ENCODE measurements at regions not wholly inside any gene's neighbourhood (a gene's known extent, or its start where the extent isn't known, plus 50 kb on each side); places are given as distances from the start of the nearest gene placed in this dataset.

- no peak for DNase-seq
These were observed 133.2 kb upstream of the GULP1 start for GRCh38 chr2:188158337-188159100.

GRCh38 chr2:188159484-188159883 is 132.2 kb upstream of the GULP1 start:
- no peak for DNase-seq

DNA sequence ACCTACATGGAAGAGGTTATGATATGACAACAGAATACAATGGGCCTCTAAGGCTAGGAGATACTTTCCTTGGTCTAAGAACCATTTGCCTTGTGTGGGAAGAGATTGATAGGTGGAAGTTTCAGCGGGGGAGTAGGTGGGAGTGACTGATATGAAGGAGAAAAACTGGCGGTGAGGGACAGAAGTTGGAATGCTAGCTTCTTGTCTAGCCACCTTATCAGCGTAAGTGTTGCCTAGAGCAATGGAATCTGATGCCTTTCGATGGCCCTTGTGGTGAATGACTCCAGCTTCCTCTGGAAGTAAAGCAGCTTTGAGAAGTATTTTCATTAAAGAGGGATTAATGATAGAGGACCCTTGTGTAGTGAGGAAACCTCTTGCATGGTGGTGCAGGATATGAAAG is 121.3 kb upstream of the GULP1 start:
- DNase-seq: no peak

DNA sequence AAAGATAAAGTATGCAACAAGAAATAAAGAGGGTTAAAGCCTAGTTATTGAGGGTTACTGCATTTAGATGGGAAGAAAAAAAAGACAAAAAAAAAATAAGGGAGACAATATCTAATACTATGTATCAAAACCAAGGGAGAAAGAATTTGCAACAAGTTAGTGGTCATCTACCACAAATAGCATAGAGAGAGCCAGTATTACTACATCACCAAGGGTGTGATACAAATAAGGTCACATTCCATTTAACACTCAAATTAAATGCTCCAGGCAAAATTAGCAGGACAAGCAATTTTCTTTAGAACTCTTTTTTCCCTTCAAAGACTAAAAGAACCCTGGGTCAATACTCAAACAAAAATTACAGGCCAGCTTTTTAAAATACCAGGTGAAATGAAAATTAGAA is 115.1 kb upstream of the GULP1 start:
- DNase-seq: no peak

GRCh38 chr2:188181067-188181838 is 110.4 kb upstream of the GULP1 start:
- no peak for DNase-seq

GRCh38 chr2:188181884-188182283 is 109.8 kb upstream of the GULP1 start:
- DNase-seq: no peak

DNA sequence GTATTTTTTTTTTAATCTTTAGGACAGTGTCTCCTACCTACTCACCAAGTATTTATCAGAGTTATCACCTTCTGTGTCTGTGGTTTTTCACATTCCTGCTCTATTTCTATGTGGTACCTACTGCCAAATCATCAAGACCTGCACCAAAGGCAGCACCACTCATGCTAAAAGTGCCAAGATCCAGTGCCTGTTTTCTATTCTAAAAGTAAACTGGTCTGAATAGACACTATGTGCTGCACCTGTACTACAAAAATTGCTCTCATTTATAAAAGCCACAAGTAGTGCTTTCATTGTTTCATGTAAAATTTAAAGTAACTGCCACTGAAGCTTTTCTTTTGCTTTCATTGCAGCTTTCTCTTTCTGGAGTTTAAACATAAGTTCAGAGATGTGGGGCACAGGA is 103.9 kb upstream of the GULP1 start:
- no peak for DNase-seq

DNA sequence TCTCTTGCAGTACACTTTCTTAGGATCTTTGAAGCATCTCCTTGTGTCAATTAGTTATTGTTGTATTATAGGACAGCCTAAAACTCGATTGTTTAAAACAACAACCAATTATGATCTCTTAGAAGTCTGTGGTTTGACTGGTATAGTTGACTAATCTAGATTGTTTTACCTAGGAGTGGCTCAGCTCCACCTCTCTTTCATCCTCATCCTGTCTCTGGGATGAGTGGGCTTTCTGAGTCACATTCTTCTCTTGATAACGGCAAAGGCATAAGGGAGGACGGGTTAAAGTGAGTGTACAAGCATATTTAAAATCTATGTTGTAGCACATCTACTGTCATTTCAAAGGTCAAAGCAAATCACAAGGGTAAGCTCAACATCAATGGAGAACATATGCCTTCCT is 102.3 kb upstream of the GULP1 start:
- DNase-seq: no peak

- no peak for DNase-seq
These were observed 98.4 kb upstream of the GULP1 start for GRCh38 chr2:188193230-188193629.

- peak in 1 of 2 donors; percentile 4 for DNase-seq
These were observed 95.2 kb upstream of the GULP1 start for GRCh38 chr2:188196343-188197008.

DNA sequence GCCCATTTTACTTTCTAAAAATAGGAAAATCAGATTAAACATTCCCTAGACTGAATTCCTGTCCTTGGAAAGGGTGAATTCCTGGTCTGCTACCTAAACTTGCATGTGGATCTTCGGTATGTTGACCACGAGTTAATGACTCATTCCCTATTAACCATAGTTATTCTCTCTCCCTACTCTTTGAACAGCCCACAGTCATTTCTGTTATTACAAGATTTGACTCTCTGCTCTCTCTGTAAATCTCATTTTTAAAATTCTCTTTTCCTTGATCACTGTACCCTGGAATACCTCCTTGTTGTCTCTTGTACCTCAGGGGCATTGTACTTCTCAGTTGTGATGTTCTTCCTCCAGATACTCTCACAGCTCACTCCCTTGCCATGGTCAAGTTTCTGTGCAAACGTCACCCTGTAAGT is 92.0 kb upstream of the GULP1 start:
- DNase-seq: no peak

DNA sequence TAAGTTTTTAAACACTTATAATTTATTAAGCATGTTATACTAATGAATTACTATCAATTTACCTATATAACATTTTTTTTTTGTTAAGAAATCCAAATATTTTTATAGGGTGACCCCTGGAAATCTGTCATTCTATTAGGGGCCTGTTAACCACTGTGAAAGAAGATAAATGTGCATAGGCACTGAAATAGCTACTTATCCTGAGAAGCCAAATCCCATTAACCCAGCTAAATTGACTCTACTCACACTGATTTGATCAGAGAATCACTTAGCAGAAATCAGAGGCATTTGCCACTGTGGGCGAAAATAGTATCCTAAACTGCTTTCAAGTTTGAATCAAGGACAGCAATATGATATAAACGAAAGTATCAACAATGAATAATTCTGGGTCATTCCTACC is 90.0 kb upstream of the GULP1 start:
- no peak for DNase-seq

- DNase-seq: no peak
These were observed 88.9 kb upstream of the GULP1 start for GRCh38 chr2:188202777-188203176.

DNA sequence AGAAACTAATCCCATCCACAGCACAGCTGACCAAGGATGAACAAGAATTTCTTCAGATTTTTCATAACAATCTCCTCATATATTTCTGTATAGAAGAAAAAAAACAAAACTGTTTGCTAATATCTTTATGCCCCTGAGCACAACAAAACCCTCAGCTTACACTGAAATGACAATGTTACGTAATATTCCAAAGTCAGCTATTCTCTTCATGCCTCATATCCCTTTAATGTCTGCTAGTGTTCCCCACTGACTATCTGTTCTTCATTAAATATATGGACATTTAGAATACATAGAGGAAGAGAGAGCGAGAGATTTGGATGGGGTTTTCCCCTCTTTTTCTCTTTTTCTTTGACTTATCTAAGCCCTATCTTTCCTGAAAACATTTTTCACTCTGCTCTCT is 87.9 kb upstream of the GULP1 start:
- no peak for DNase-seq

DNA sequence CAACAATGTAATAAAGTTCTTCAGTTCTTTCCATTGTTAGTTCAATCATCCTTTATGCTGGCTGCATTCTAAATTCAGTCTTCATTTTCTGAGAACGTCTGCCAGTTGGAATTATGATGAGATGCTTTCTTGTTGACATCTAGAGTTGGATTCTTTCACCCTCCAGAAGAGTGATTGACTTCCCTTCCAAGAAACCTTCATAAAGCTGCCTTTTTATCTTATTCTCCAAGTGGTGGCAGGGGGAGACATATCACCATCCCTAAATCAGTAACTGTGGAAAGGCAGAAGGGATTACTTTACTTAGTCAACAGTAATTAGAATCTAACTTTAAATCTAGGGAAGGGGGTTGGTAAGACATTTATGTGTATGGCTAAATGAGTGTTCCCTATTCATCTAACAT is 86.8 kb upstream of the GULP1 start:
- no peak for DNase-seq

- DNase-seq: no peak
These were observed 84.1 kb upstream of the GULP1 start for GRCh38 chr2:188207554-188207953.

- DNase-seq: no peak
These were observed 82.5 kb upstream of the GULP1 start for GRCh38 chr2:188209218-188209617.

DNA sequence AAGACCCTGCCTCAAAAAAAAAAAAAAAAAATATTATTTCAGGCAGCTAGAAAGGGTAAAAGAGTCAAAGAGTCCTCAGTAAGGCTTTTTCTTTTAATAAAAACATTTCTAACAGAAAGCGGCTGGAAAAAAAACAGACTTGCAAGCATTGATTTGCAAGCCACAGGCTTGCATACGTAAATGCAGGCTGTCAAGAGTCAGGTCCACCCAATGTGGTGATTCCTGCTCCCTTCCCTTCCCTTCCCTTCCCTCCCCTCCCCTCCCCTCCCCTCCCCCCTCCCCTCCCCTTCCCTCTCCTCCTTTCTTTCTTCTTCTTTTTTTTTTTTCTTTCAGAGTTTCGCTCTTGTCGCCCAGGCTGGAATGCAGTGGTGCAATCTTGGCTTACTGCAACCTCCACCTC is 74.4 kb upstream of the GULP1 start:
- DNase-seq: no peak

DNA sequence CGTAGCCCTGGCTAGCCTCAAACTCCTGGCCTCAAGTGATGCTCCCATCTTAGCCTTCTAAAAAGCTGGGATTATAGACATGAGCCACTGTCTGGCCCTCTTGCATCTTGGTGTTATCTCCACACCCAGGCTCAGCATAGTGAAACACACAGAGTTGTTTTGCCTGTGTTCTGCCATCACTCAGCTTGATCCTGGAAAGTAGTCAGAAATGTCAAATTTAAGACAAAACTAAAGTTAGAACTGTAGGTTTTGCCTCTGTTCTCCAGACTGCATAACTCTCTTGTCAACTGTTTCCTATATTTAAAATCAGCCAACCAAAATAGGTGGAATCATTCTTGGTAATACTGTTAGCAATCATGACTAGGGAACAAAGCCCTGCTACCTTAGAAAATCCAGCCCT is 72.1 kb upstream of the GULP1 start:
- DNase-seq: no peak

- no peak for DNase-seq
These were observed 71.1 kb upstream of the GULP1 start for GRCh38 chr2:188220535-188220934.

DNA sequence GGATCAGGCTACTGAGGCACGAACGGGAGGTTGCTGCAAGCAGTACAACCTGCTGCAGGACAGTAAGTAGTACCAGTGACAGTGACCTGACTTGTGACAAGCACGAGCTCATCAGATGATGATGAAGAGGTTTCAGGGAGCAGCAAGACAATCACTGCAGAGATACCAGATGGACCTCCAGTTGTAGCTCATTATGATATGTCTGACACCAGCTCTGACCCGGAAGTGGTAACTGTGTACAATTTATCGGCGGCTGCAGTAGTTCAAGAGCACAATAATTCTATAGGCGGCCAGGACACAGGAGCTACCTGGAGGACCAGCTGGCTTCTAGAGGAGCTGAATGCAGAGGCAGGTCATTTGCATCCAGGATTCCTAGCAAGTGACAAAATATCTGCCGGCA is 64.0 kb upstream of the GULP1 start:
- no peak for DNase-seq

DNA sequence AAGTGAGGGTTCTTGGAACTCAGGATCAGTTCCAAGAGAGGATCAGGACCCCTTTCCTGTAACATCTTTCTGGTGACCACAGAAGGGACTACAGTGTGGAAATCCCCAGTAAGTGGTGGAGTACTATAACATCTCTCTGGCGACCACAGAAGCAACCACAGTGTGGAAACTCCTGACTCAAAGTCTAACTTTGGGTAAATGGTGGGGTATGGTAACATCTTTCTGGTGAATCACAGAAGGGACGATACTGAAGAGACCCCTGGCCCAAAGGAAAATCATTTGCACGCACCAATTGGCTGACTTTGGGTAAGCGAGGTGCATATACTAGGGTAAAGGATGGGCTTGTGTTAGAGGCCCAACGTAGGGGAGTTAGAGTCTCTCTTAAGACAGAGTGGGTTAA is 56.3 kb upstream of the GULP1 start:
- DNase-seq: no peak

DNA sequence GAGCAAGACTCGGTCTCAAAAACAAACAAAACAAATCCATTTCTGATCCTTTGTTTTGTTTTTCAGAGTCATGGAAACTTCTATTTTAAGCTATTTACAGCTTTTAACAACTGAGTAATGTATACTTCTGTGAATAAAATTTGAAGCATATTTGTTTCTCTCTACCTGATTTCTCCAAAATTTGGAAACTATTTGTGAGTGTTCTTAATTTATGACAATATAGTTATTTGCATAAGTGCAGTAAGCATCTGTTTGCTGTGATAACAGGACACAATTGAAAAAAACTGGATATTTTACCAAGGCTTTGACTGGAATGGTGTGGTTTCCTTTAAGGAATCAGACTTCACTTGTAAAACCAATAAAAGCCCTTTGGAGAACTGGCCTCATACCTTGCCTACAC is 53.3 kb upstream of the GULP1 start:
- no peak for DNase-seq
